Mesothelial cell of epicardium (in vitro differentiated cells): ENCODE measurements at regions not wholly inside any gene's neighbourhood (a gene's known extent, or its start where the extent isn't known, plus 50 kb on each side); places are given as distances from the start of the nearest gene placed in this dataset.

Experiments used
- DNase-seq, 2 experiments: peaks; one replicate each; pipeline ENCODE4 v3.0.0; 2021; ENCODE audit warnings: low spot score in 2 of 2; ENCODE audit not compliant: unreplicated experiment in 2 of 2
- H3K27ac Mint-ChIP-seq: 2 replicates; pipeline ENCODE4 v1.8.0; 2021; ENCODE audit warnings: mixed read lengths
- H3K27me3 Mint-ChIP-seq: 2 replicates; pipeline ENCODE4 v1.8.0; 2021; ENCODE audit warnings: low read depth, mixed read lengths
- H3K36me3 Mint-ChIP-seq: 2 replicates; pipeline ENCODE4 v1.8.0; 2021; ENCODE audit warnings: mixed read lengths
- H3K4me1 Mint-ChIP-seq: 2 replicates; pipeline ENCODE4 v1.8.0; 2021; ENCODE audit warnings: mixed read lengths
- H3K4me3 Mint-ChIP-seq: 2 replicates; pipeline ENCODE4 v1.8.0; 2021; ENCODE audit warnings: mild to moderate bottlenecking, moderate library complexity, mixed read lengths
- H3K9me3 Mint-ChIP-seq: 2 replicates; pipeline ENCODE4 v1.8.0; 2021; ENCODE audit warnings: mixed read lengths
- CTCF ChIP-seq: fragments of 200-600 bp; sonication (generic); IDR thresholded peaks from one replicate; pipeline ENCODE4 v1.5.0; 2021; ENCODE audit warnings: antibody characterized with exemption; ENCODE audit not compliant: unreplicated experiment

- H3K9me3 Mint-ChIP-seq = no peaks in the 10 kb centered on the region
These were observed 82.5 kb downstream of the ESM1 start for GRCh38 chr5:54902791-54903473.

GRCh38 chr5:54900984-54901725, 84.2 kb downstream of the ESM1 start:
- peaks cover 2% of the 10 kb centered on the region for H3K4me1 Mint-ChIP-seq

More at GRCh38 chr5:54902791-54903473, 82.5 kb downstream of the ESM1 start:
- no peak for DNase-seq
- no peak for TF ChIP-seq CTCF
- no peak overlapping the region for H3K4me3 Mint-ChIP-seq
- H3K27me3 Mint-ChIP-seq = peaks cover 31% of the 10 kb centered on the region
- peaks cover 2% of the 10 kb centered on the region for H3K4me1 Mint-ChIP-seq
- no peak overlapping the region for H3K27ac Mint-ChIP-seq
- no peaks in the 10 kb centered on the region for H3K36me3 Mint-ChIP-seq

GRCh38 chr5:54897001-54897400, 88.4 kb downstream of the ESM1 start:
- no peaks in the 10 kb centered on the region for H3K36me3 Mint-ChIP-seq
- peaks cover 5% of the 10 kb centered on the region for H3K4me1 Mint-ChIP-seq
- no peak for TF ChIP-seq CTCF
- peaks cover 12% of the 10 kb centered on the region for H3K9me3 Mint-ChIP-seq
- H3K27ac Mint-ChIP-seq = no peak overlapping the region
- DNase-seq = no peak
- peaks cover 42% of the 10 kb centered on the region for H3K27me3 Mint-ChIP-seq
- no peak overlapping the region for H3K4me3 Mint-ChIP-seq

More at GRCh38 chr5:54900984-54901725, 84.2 kb downstream of the ESM1 start:
- no peak overlapping the region for H3K27ac Mint-ChIP-seq
- TF ChIP-seq CTCF = no peak
- no peaks in the 10 kb centered on the region for H3K36me3 Mint-ChIP-seq
- DNase-seq = no peak
- H3K9me3 Mint-ChIP-seq = no peaks in the 10 kb centered on the region
- H3K27me3 Mint-ChIP-seq = peaks cover 44% of the 10 kb centered on the region
- H3K4me3 Mint-ChIP-seq = no peak overlapping the region

GRCh38 chr5:54895816-54896341, 89.5 kb downstream of the ESM1 start:
- Mint-ChIP-seq H3K4me3 (no peak overlapping the region), H3K27me3 (peaks cover 33% of the 10 kb centered on the region), H3K27ac (no peak overlapping the region), H3K9me3 (peaks cover 12% of the 10 kb centered on the region), H3K36me3 (no peaks in the 10 kb centered on the region), H3K4me1 (peaks cover 5% of the 10 kb centered on the region)
- no peak for TF ChIP-seq CTCF
- DNase-seq = no peak

GRCh38 chr5:54894957-54895815, 90.2 kb downstream of the ESM1 start:
- H3K27ac Mint-ChIP-seq = no peak overlapping the region
- peaks cover 9% of the 10 kb centered on the region for H3K4me1 Mint-ChIP-seq
- no peak for DNase-seq
- no peak for TF ChIP-seq CTCF
- H3K4me3 Mint-ChIP-seq = no peak overlapping the region
- peaks cover 12% of the 10 kb centered on the region for H3K9me3 Mint-ChIP-seq
- peaks cover 31% of the 10 kb centered on the region for H3K27me3 Mint-ChIP-seq
- H3K36me3 Mint-ChIP-seq = no peaks in the 10 kb centered on the region
